Prostate gland (tissue), 2 donors: ENCODE measurements at regions not wholly inside any gene's neighbourhood (a gene's known extent, or its start where the extent isn't known, plus 50 kb on each side); places are given as distances from the start of the nearest gene placed in this dataset.
A peak's percentile ranks its signal among the peaks of the same experiment; 100 is the strongest.

Experiments used
- DNase-seq: peaks from one replicate; pipeline ENCODE4 v3.0.0-alpha.2; 2019; ENCODE audit warnings: low spot score
- H3K27ac ChIP-seq, 2 donors: fragments of 200-600 bp; sonication (generic); 2 replicates each; pipeline ENCODE4 v1.5.1; 2017 to 2019
- H3K27me3 ChIP-seq: fragments of 200-600 bp; sonication (generic); replicated peaks from 2 replicates; pipeline ENCODE4 v1.5.1; 2019; ENCODE audit not compliant: insufficient read depth
- H3K36me3 ChIP-seq, 2 donors: fragments of 200-600 bp; sonication (generic); 1 replicate in 1 of 2; 2 replicates in 1 of 2; pipeline versions ENCODE4 v1.5.1 to v1.8.1; 2017 to 2019
- H3K4me1 ChIP-seq: fragments of 200-600 bp; sonication (generic); replicated peaks from 2 replicates; pipeline ENCODE4 v1.5.1; 2019
- H3K4me3 ChIP-seq, 2 donors: fragments of 200-600 bp; sonication (generic); 2 replicates each; pipeline ENCODE4 v1.5.1; 2017 to 2019
- H3K9me3 ChIP-seq: fragments of 200-600 bp; sonication (generic); 2 replicates; pipeline ENCODE4 v1.5.1; 2017
- CTCF ChIP-seq, 4 experiments: fragments of 200-600 bp in 2 of 4; fragments of 450-650 bp in 2 of 4; sonication (generic) in 2 of 4; IDR thresholded peaks; 1 replicate in 3 of 4; 2 replicates in 1 of 4; pipeline ENCODE4 v1.5.1; 2016 to 2019; ENCODE audit warnings: antibody characterized with exemption in 4 of 4, mild to moderate bottlenecking in 2 of 4, moderate library complexity in 2 of 4
- POLR2A ChIP-seq: fragments of 450-650 bp; IDR thresholded peaks from one replicate; pipeline ENCODE4 v1.6.1; 2016; ENCODE audit warnings: antibody characterized with exemption, mild to moderate bottlenecking
- POLR2AphosphoS5 ChIP-seq: sonication (generic); formaldehyde crosslinking; IDR thresholded peaks from one replicate; pipeline ENCODE4 v1.6.1; 2017; ENCODE audit warnings: antibody characterized with exemption
- WGBS: methylation state at CpG from one replicate; pipeline ENCODE4 v1.1.5; 2018; 5-methylcytosine and 5-hydroxymethylcytosine counted together
- intact Hi-C: fragments of 100-400 bp; cut with DNase I; formaldehyde crosslinking; loops from one replicate; pipeline ENCODE4 v1.14.2; 2022

GRCh38 chr15:62856466-62857246 lies 185.9 kb upstream of the TPM1 start:
- no peak overlapping the region for H3K27ac ChIP-seq
- TF ChIP-seq CTCF (IDR thresholded peaks at IDR 0.05) (no peak), POLR2A (no peak), POLR2AphosphoS5 (no peak)
- intact Hi-C loops: no loop called here

GRCh38 chr15:62857411-62857853 lies 185.1 kb upstream of the TPM1 start:
- 45% methylated on average over 5 of the region's 5 CpGs for WGBS
- no peak for DNase-seq
- H3K4me1 ChIP-seq: no peaks in the 10 kb centered on the region
- no peak overlapping the region for H3K27ac ChIP-seq
- H3K4me3 ChIP-seq: no peak overlapping the region
- no peak for TF ChIP-seq CTCF (IDR thresholded peaks at IDR 0.05)
- TF ChIP-seq POLR2AphosphoS5: peak; percentile 15
- no peaks in the 10 kb centered on the region for H3K27me3 ChIP-seq
- intact Hi-C loops: no loop called here
- no peaks in the 10 kb centered on the region for H3K36me3 ChIP-seq
- H3K9me3 ChIP-seq: no peaks in the 10 kb centered on the region

More at GRCh38 chr15:62856466-62857246, 185.9 kb upstream of the TPM1 start:
- H3K4me1 ChIP-seq: no peaks in the 10 kb centered on the region
- H3K9me3 ChIP-seq: no peaks in the 10 kb centered on the region
- H3K27me3 ChIP-seq: no peaks in the 10 kb centered on the region
- no peak overlapping the region for H3K4me3 ChIP-seq
- H3K36me3 ChIP-seq: no peaks in the 10 kb centered on the region
- 89% methylated on average over 12 of the region's 12 CpGs for WGBS
- DNase-seq: no peak

GRCh38 chr15:62858343-62858742 lies 184.2 kb upstream of the TPM1 start:
- Histone ChIP-seq H3K27me3 (no peaks in the 10 kb centered on the region), H3K9me3 (no peaks in the 10 kb centered on the region), H3K4me3 (no peak overlapping the region), H3K27ac (no peak overlapping the region), H3K36me3 (no peaks in the 10 kb centered on the region), H3K4me1 (no peaks in the 10 kb centered on the region)
- intact Hi-C loops: no loop called here
- TF ChIP-seq POLR2A (no peak), CTCF (IDR thresholded peaks at IDR 0.05) (no peak), POLR2AphosphoS5 (no peak)
- DNase-seq: no peak
- WGBS: 87% methylated on average over 2 of the region's 2 CpGs

DNA sequence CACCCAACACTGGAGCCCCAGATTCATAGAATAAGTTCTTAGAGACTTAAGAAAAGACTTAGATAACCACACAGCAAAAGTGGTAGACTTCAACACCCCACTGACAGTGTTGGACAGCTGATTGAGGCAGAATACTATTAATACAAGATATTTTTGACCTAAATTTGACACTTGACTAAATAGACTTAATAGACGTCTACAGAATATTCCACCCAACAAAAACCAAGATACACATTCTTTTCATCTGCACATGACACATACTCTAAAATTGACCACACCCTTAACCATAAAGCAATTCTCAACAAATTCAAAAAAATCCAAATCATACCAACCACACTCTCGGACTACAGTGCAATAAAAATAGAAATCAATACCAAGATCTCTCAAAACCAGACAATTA lies 179.8 kb upstream of the TPM1 start:
- intact Hi-C loops: no loop called here
- Histone ChIP-seq H3K27me3 (no peaks in the 10 kb centered on the region), H3K36me3 (no peaks in the 10 kb centered on the region), H3K27ac (no peak overlapping the region), H3K4me1 (no peaks in the 10 kb centered on the region), H3K9me3 (no peaks in the 10 kb centered on the region), H3K4me3 (no peak overlapping the region)
- no peak for DNase-seq
- WGBS: 86% methylated on average over 2 of the region's 2 CpGs
- no peak for TF ChIP-seq CTCF (IDR thresholded peaks at IDR 0.05)
- TF ChIP-seq POLR2AphosphoS5: no peak
- TF ChIP-seq POLR2A: no peak

- no peaks in the 10 kb centered on the region for H3K4me1 ChIP-seq
- no peaks in the 10 kb centered on the region for H3K36me3 ChIP-seq
- no peak overlapping the region for H3K27ac ChIP-seq
- no peaks in the 10 kb centered on the region for H3K9me3 ChIP-seq
- 76% methylated on average over 6 of the region's 6 CpGs for WGBS
- intact Hi-C loops: no loop called here
- no peak overlapping the region for H3K4me3 ChIP-seq
- no peaks in the 10 kb centered on the region for H3K27me3 ChIP-seq
- TF ChIP-seq CTCF (IDR thresholded peaks at IDR 0.05) (no peak), POLR2A (no peak)
- no peak for DNase-seq
These were observed 176.2 kb upstream of the TPM1 start for GRCh38 chr15:62866366-62866765.
